Natural killer cell treated with Interleukin-12 subunit alpha and Interleukin-12 subunit beta and Interleukin-15 and Interleukin-18, amount 100 ng/mL, for 72 hours (primary cell): ENCODE measurements at regions not wholly inside any gene's neighbourhood (a gene's known extent, or its start where the extent isn't known, plus 50 kb on each side); places are given as distances from the start of the nearest gene placed in this dataset.

Experiments used
- ATAC-seq, 2 donors: fragments of 150-1000 bp; cut with Tn5 transposase in 1 of 2; sonication (Bioruptor Pico), chemical (Tn5 transposase) in 1 of 2; 2 replicates each; pipeline ENCODE4 v1.10.0; 2021
- DNase-seq: peaks from one replicate; pipeline ENCODE4 v3.0.0; 2022; ENCODE audit warnings: low spot score
- H3K27ac Mint-ChIP-seq, 2 donors: 1 replicate in 1 of 2; 2 replicates in 1 of 2; pipeline ENCODE4 v1.8.0; 2022; ENCODE audit warnings: mixed read lengths in 2 of 2, mild to moderate bottlenecking in 1 of 2, moderate library complexity in 1 of 2
- H3K27me3 Mint-ChIP-seq, 2 donors: 1 replicate in 1 of 2; 2 replicates in 1 of 2; pipeline ENCODE4 v1.8.0; 2022; ENCODE audit warnings: mixed read lengths in 2 of 2
- H3K36me3 Mint-ChIP-seq: one replicate; pipeline ENCODE4 v1.8.0; 2022; ENCODE audit warnings: mixed read lengths
- H3K4me1 Mint-ChIP-seq, 2 donors: 1 replicate in 1 of 2; 2 replicates in 1 of 2; pipeline ENCODE4 v1.8.0; 2022; ENCODE audit warnings: low read depth in 2 of 2, mixed read lengths in 2 of 2, mild to moderate bottlenecking in 1 of 2
- H3K4me3 Mint-ChIP-seq: one replicate; pipeline ENCODE4 v1.8.0; 2022; ENCODE audit warnings: mixed read lengths
- H3K9me3 Mint-ChIP-seq: 2 replicates; pipeline ENCODE4 v1.8.0; 2022; ENCODE audit warnings: mixed read lengths

DNA sequence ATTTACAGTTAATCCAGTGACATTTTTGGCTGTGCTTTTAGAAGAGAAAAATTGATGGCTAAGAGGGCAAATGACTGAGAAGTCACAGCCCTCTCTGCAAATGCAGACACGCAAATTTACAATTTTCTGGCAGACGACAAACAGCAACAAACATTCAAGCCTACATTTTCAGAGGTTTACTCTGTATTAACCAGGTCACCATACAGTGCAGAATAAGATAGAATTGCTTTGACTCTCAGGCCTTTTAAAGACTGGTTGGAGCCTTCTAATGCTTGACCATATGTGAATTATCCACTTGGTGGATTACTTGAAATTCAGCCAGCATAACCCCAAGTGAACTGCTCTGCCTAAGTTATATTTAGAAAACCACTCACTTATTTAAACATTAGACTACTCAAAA lies 65.5 kb upstream of the FOXN2 start:
- Mint-ChIP-seq H3K4me3 (no peak overlapping the region), H3K36me3 (no peaks in the 10 kb centered on the region), H3K4me1 (peaks cover 7 to 12% of the 10 kb centered on the region in 2 donors), H3K9me3 (no peaks in the 10 kb centered on the region), H3K27me3 (no peaks in the 10 kb centered on the region), H3K27ac (no peak overlapping the region)
- ATAC-seq = no peak
- no peak for DNase-seq

- DNase-seq = no peak
- Mint-ChIP-seq H3K4me3 (peak overlapping the region; percentile 34), H3K36me3 (no peaks in the 10 kb centered on the region), H3K4me1 (peaks cover 7 to 12% of the 10 kb centered on the region in 2 donors), H3K27me3 (no peaks in the 10 kb centered on the region), H3K27ac (peak overlapping the region in 1 of 2 donors; percentile 8), H3K9me3 (no peaks in the 10 kb centered on the region)
- peak in 1 of 2 donors; percentile 65 for ATAC-seq
Measured at GRCh38 chr2:48249631-48250473, 64.6 kb upstream of the FOXN2 start.

- no peaks in the 10 kb centered on the region for H3K36me3 Mint-ChIP-seq
- peaks cover 7 to 12% of the 10 kb centered on the region in 2 donors for H3K4me1 Mint-ChIP-seq
- H3K4me3 Mint-ChIP-seq = no peak overlapping the region
- ATAC-seq (no peak), DNase-seq (no peak)
- no peaks in the 10 kb centered on the region for H3K9me3 Mint-ChIP-seq
- no peak overlapping the region for H3K27ac Mint-ChIP-seq
- no peaks in the 10 kb centered on the region for H3K27me3 Mint-ChIP-seq
Measured at GRCh38 chr2:48250474-48250844, 64.0 kb upstream of the FOXN2 start.

GRCh38 chr2:48250943-48251342 lies 63.5 kb upstream of the FOXN2 start:
- Mint-ChIP-seq H3K27ac (no peak overlapping the region), H3K27me3 (no peaks in the 10 kb centered on the region), H3K36me3 (no peaks in the 10 kb centered on the region), H3K9me3 (no peaks in the 10 kb centered on the region), H3K4me1 (peaks cover 7 to 12% of the 10 kb centered on the region in 2 donors), H3K4me3 (peak overlapping the region; percentile 14)
- DNase-seq (no peak), ATAC-seq (peak in 1 of 2 donors; percentile 65)

GRCh38 chr2:48251437-48252148 lies 62.9 kb upstream of the FOXN2 start:
- DNase-seq (no peak), ATAC-seq (no peak)
- no peaks in the 10 kb centered on the region for H3K36me3 Mint-ChIP-seq
- no peak overlapping the region for H3K27ac Mint-ChIP-seq
- H3K9me3 Mint-ChIP-seq = no peaks in the 10 kb centered on the region
- no peaks in the 10 kb centered on the region for H3K27me3 Mint-ChIP-seq
- peaks cover 7 to 12% of the 10 kb centered on the region in 2 donors for H3K4me1 Mint-ChIP-seq
- H3K4me3 Mint-ChIP-seq = no peak overlapping the region

DNA sequence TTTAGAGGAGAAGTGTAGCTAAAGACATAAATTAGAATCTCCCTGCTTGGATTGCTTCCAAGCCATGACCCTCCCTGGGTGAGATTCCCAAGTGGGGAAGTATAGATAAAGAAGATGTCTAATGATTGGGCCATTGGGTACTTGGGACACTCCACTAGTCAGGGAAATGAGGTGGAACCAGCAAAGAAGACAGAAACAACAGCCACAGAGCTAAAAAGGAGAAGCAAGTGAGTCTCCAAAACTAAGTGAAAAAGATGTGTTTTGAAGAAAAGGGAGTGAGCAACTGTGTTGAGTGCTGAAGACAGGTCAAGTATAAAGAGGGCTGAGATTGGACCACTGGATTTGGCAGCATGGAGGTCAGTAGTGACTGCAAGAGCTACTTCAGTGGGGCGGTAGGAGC lies 61.2 kb upstream of the FOXN2 start:
- no peaks in the 10 kb centered on the region for H3K9me3 Mint-ChIP-seq
- H3K4me3 Mint-ChIP-seq = no peak overlapping the region
- ATAC-seq (no peak), DNase-seq (no peak)
- H3K27me3 Mint-ChIP-seq = no peaks in the 10 kb centered on the region
- no peak overlapping the region for H3K27ac Mint-ChIP-seq
- no peaks in the 10 kb centered on the region for H3K36me3 Mint-ChIP-seq
- peaks cover 7 to 12% of the 10 kb centered on the region in 2 donors for H3K4me1 Mint-ChIP-seq

DNA sequence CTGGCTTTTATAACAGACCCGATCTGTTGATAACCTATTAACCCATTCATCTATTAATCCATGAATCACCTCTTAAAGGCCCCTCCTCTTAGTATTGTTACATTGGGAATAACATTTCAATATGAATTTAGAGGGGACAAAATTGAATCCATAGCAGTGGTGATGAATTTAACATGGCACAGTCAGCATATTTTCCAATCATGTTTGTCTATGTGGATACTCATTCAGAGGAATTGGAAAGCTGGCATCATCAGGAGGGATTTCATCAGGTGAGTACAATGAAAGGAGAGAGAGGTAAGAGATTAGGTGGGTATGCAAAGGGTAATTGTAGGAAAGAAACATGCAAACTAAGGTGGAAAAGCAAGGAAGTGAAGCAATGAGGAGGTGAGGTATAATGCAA lies 59.6 kb upstream of the FOXN2 start:
- Mint-ChIP-seq H3K9me3 (no peaks in the 10 kb centered on the region), H3K27me3 (no peaks in the 10 kb centered on the region)
- no peak for ATAC-seq

GRCh38 chr2:48257456-48257855 lies 57.0 kb upstream of the FOXN2 start:
- H3K4me1 Mint-ChIP-seq = no peaks in the 10 kb centered on the region
- H3K4me3 Mint-ChIP-seq = no peak overlapping the region
- H3K9me3 Mint-ChIP-seq = no peaks in the 10 kb centered on the region
- no peak overlapping the region for H3K27ac Mint-ChIP-seq
- DNase-seq (no peak), ATAC-seq (no peak)
- H3K27me3 Mint-ChIP-seq = no peaks in the 10 kb centered on the region
- H3K36me3 Mint-ChIP-seq = no peaks in the 10 kb centered on the region

More for the DNA sequence above, 59.6 kb upstream of the FOXN2 start:
- no peak overlapping the region for H3K27ac Mint-ChIP-seq
- DNase-seq = no peak
- H3K4me1 Mint-ChIP-seq = peaks cover 5 to 9% of the 10 kb centered on the region in 2 donors
- no peaks in the 10 kb centered on the region for H3K36me3 Mint-ChIP-seq
- no peak overlapping the region for H3K4me3 Mint-ChIP-seq

DNA sequence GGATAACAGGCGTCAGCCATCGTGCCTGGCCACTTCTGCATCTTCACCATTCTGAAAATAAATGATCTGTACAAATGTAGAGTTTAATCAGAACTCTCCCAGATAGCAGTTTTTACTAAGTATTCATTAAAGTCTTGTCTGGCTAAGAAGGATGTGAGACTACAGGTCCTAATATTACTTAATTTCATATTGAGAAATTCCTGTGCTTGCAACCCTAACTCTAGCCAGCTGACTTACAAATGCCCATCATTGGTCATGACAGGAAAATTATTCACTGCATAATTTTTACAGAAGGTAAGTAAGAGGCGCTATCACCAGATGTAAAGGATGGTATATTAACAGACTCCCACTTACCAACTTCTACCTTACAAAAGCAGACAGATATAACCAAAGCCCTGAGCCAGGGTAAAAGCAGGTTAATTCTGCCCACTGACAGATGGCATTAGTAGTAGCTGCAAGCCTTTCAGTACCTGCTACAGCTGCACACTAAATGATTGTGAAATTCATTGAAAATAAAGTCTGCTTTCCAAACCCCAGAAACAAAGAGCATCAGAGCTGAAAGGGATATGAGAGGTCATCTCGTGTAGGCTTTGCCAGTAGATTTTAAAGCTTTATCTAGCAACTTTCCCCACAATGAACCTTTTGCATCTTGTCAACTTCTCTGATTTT lies 55.9 kb upstream of the FOXN2 start:
- no peaks in the 10 kb centered on the region for H3K9me3 Mint-ChIP-seq
- no peaks in the 10 kb centered on the region for H3K36me3 Mint-ChIP-seq
- H3K27ac Mint-ChIP-seq = no peak overlapping the region
- no peak overlapping the region for H3K4me3 Mint-ChIP-seq
- no peak for DNase-seq
- no peaks in the 10 kb centered on the region for H3K27me3 Mint-ChIP-seq
- H3K4me1 Mint-ChIP-seq = no peaks in the 10 kb centered on the region
- no peak for ATAC-seq

DNA sequence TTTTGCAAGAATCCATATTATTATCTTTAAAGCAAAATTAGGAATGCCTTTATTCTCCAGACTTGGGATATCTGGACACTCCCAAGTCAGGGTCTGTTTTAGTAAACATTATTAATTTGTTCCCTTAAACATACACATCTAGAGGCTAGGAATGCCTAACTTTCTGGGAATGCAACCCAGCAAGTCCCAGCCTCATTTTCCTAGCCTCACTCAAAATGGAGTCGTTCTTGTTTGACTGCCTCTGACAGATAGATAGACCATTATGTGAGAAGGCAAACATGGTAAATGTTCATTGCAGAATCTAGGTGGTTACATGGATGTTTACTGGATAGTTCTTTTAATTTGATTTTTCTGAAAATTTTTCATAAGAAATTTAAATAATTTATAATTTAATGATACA lies 54.7 kb upstream of the FOXN2 start:
- H3K4me1 Mint-ChIP-seq = no peaks in the 10 kb centered on the region
- H3K9me3 Mint-ChIP-seq = no peaks in the 10 kb centered on the region
- no peaks in the 10 kb centered on the region for H3K36me3 Mint-ChIP-seq
- H3K27ac Mint-ChIP-seq = no peak overlapping the region
- no peak for ATAC-seq
- no peaks in the 10 kb centered on the region for H3K27me3 Mint-ChIP-seq
- H3K4me3 Mint-ChIP-seq = no peak overlapping the region
- DNase-seq = no peak

GRCh38 chr2:48264627-48265026 lies 49.9 kb upstream of the FOXN2 start:
- no peaks in the 10 kb centered on the region for H3K9me3 Mint-ChIP-seq

More at GRCh38 chr2:48264627-48265026, 49.9 kb upstream of the FOXN2 start:
- DNase-seq (no peak), ATAC-seq (no peak)
- Mint-ChIP-seq H3K36me3 (no peaks in the 10 kb centered on the region), H3K27ac (peak overlapping the region in 1 of 2 donors; percentile 69), H3K4me1 (no peaks in the 10 kb centered on the region), H3K4me3 (no peak overlapping the region), H3K27me3 (no peaks in the 10 kb centered on the region)
